DLD1 (cell line): ENCODE measurements at regions not wholly inside any gene's neighbourhood (a gene's known extent, or its start where the extent isn't known, plus 50 kb on each side); places are given as distances from the start of the nearest gene placed in this dataset.

ENCODE experiments used
- in situ Hi-C: cut with HindIII; loops from 2 replicates; pipeline ENCODE4 v1.10.0; 2017; ENCODE audit warnings: low sequenced_read_pairs

GRCh38 chr18:77439888-77440287 is 190.2 kb downstream of the GALR1 start:
- in situ Hi-C loops: no loop called here

DNA sequence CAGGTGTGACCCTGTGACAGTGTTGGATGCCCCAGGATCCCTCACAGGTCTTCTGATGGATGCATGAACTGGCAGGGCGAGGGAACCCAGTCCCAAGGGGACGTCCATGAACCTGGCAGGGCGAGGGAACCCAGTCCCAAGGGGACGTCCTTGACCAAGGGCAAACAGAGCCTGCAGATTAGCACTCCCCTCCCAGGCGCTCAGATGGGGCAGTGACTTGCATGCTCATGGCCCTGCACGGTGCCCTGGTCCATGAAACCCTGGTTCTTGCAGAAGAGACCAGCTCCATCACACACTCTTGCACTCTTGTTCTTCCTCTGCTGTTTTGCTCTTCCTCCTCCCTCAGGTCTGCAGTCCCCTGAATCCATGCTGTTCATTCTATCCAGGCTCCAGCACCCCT is 192.7 kb downstream of the GALR1 start:
- in situ Hi-C loops: no loop called here

DNA sequence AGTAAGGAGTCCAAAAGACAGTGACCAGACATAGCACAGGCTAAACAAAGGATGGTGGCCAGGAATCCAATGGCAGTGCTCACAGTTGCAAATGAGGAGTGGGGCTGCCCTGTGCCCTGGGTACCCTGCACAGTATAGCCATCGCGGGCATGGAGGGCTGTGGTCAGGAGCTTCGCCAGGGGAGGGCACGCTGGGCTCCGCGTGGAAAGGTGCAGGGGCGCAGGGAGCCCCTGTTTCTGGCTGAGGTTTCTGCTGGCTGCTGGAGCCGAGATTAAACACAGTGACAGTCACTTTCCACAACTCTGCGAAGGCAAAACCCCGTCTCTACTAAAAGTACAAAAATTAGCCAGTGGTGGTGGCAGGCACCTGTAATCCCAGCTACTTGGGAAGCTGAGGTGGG is 194.7 kb downstream of the GALR1 start:
- in situ Hi-C loops: no loop called here

- in situ Hi-C loops: no loop called here
These were observed 198.4 kb downstream of the GALR1 start for GRCh38 chr18:77448046-77448445.

- in situ Hi-C loops: no loop called here
These were observed 205.4 kb downstream of the GALR1 start for GRCh38 chr18:77455004-77455403.

DNA sequence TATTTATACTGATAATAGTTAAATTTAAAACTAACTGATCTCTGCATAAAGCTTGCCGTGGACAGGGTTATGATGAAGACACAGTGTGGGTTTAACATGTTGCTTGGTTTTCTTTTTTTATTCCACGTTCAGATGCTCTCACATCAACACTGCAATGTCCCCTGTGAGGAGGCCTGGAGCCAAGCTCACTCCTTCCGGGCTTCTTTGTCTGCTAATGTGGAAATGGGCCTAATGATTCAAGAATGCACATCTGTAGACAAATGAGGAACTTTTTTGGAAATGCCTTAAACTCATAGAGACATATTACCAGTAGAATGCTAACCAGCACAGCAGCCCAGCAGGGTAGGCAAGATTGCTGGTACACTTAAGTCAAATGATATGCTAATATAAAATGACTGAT is 208.0 kb downstream of the GALR1 start:
- in situ Hi-C loops: no loop called here

- in situ Hi-C loops: no loop called here
These were observed 211.5 kb downstream of the GALR1 start for GRCh38 chr18:77461062-77461688.

DNA sequence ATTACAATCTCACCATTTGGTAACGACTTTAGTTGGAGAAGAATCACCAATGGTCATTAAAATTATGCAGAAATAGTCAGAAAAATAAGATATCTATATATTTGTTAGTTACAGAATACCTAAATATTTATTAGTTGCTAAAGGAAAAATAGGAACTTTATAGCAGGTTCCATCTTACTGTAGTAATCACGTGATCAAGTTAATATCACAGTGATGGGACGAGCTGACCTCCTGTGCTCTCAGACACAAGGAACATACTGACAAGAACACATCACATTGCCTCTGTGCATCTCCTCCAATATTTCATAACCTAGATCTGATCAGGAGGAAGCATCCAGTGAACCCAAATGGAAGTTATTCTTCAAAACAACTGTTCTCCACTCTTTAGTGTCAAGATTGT is 215.3 kb downstream of the GALR1 start:
- in situ Hi-C loops: no loop called here

GRCh38 chr18:77466890-77467289 is 217.2 kb downstream of the GALR1 start:
- in situ Hi-C loops: no loop called here

DNA sequence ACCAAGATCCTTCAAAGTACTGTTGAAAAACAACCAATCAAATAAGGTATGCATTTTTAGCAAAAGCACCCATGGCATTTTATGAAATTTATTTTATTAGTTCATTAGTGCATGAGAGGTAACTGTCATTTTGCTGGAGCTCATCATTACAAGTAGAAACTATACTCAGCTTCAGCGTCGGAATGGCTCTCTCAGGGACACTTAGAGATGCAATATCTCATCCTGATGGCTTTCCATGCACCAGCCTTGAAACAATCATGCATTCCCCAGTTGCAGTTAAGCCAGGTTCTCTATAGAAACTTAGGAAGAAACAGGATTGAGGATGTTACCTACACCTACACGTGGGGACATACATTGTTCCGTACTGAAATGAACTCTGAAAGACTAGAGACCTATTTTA is 219.5 kb downstream of the GALR1 start:
- in situ Hi-C loops: no loop called here

DNA sequence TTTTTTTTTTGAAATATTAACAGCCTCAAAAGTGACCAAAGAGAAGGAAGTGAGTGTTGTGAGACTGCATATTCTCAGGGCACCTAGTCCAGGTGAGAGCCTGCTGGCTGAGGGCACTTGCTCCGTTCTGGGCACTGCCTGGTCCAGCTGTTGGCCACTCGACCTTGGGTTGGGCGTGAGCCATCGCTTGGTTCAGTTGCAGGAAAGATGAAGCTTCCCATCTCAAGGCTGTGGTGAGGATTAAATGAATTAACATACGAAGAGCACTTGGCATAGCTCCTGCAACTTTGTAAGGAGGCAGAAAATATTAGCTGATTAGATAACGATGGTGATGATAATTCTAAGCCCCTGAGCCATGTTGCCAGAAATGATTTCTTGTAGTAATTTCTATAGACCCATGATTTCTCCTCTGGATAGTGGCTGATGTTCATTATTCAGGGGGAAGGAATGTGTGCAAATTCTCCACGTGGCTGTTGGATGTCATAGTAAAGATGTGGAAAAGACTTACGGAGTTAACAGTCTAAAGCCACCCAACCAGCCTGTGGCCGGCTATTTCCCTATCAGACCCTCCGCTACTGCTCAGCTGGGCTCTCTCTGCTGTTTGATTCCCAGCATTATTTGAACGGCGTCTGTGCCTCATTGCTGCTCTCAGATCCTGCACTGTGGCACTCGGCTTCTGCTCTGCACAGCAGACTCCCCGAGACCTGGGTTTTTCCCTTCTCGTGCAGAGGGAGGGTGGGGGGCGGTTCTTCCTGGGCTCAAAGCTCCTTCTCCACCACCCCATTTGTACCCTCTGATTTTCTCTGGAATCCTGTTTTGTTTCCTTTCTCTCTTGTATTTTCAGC is 221.1 kb downstream of the GALR1 start:
- in situ Hi-C loops: no loop called here

GRCh38 chr18:77472509-77472908 is 222.9 kb downstream of the GALR1 start:
- in situ Hi-C loops: no loop called here

GRCh38 chr18:77478646-77479442 is 229.2 kb downstream of the GALR1 start:
- in situ Hi-C loops: no loop called here

GRCh38 chr18:77481541-77481940 is 231.9 kb downstream of the GALR1 start:
- in situ Hi-C loops: no loop called here

GRCh38 chr18:77482190-77483085 is 232.8 kb downstream of the GALR1 start:
- in situ Hi-C loops: no loop called here

DNA sequence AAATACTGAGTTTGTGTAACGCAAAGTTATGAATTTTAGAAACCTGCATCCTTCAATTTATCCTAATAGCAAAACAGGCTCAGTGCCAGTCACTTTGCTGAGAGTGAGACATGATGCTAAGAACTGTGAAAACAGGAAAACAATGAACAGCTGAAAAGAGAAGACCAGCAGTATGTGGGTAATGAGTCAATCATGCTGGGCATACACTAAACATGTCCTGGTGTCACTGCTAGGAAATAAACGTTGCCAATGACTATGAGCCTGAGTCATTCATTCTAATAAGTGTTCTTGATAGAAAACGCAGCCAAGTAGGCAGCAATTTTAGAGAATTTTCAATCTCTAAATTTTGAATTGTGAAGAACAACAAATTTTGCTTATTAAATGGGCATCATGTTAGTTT is 237.3 kb downstream of the GALR1 start:
- in situ Hi-C loops: no loop called here

DNA sequence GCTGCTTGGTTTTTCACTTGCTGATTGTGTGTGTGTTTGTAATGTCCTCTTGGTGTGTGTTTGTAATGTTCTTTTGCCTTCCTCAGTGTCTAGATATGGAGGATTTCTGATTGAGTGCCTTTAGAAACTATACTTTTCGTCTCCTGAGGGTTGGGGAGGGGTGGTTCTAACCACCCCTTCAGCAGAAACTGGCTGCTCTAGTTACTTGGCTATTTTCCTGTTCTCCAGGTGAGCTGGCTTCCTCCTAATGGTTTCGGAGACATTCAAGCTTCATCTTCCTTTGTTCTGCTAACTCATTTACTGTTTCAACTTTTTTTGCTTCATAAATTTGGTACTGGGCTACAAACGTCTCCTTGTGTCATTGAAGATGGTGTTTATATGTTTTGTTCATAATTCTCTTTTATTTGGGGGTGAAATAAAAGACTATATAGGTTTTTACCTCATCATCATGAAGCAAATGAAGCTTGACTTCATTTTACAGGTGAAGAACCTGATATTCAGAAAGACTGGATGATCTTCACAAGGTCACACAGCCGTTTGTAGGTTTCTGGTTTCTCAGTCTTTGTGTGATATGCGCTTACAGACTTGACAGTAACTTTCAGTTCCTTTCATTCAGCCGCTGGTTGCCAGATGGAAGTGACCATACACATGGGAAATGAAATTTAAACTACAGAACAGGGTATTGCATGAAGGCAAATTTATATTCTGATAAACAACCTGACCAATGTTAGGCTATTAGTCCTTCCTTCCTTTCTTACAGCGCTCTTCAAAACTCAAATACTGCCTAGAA is 238.5 kb downstream of the GALR1 start:
- in situ Hi-C loops: no loop called here

- in situ Hi-C loops: no loop called here
These were observed 245.4 kb downstream of the GALR1 start for GRCh38 chr18:77495079-77495478.

GRCh38 chr18:77495982-77496690 is 246.5 kb downstream of the GALR1 start:
- in situ Hi-C loops: no loop called here
